ENCODE measurements at regions not wholly inside any gene's neighbourhood (a gene's known extent, or its start where the extent isn't known, plus 50 kb on each side); places are given as distances from the start of the nearest gene placed in this dataset.

GRCh38 chr3:180755556-180755955 lies 76.3 kb upstream of the CCDC39 start:
- TF ChIP-seq CTCF (IDR thresholded peaks at IDR 0.05) (no peak), POLR2A (IDR thresholded peaks at IDR 0.05) (no peak)

Measured in Peyer's patch (tissue), 4 donors.